T-helper 17 cell (primary cell): ENCODE measurements at regions not wholly inside any gene's neighbourhood (a gene's known extent, or its start where the extent isn't known, plus 50 kb on each side); places are given as distances from the start of the nearest gene placed in this dataset.
"Not testable (repeated sequence)": the region's sequence is repeated elsewhere in the genome, so short reads cannot be mapped to it uniquely, and the experiment has no call there.

Source experiments
- ATAC-seq: fragments of 150-1000 bp; cut with Tn5 transposase; 2 replicates; pipeline ENCODE4 v1.10.0; 2021; ENCODE audit warnings: mild to moderate bottlenecking, moderate library complexity
- DNase-seq, 3 donors: peaks; one replicate each; pipeline versions ENCODE4 v3.0.0 to v3.0.0-alpha.2; 2020 to 2021
- H3K9me3 ChIP-seq: one replicate; pipeline ENCODE4 v1.7.0; 2013; ENCODE audit warnings: low read length, mild to moderate bottlenecking; ENCODE audit not compliant: control insufficient read depth, poor library complexity, severe bottlenecking
- H3K27ac Mint-ChIP-seq: one replicate; pipeline ENCODE4 v1.8.0; 2022; ENCODE audit warnings: mild to moderate bottlenecking, moderate library complexity, mixed read lengths
- H3K27me3 Mint-ChIP-seq: one replicate; pipeline ENCODE4 v1.8.0; 2022; ENCODE audit warnings: mixed read lengths
- H3K36me3 Mint-ChIP-seq: one replicate; pipeline ENCODE4 v1.8.0; 2022; ENCODE audit warnings: low read depth, mixed read lengths
- H3K4me1 Mint-ChIP-seq: one replicate; pipeline ENCODE4 v1.8.0; 2022; ENCODE audit warnings: mild to moderate bottlenecking, mixed read lengths
- H3K4me3 Mint-ChIP-seq: one replicate; pipeline ENCODE4 v1.8.0; 2022; ENCODE audit warnings: mild to moderate bottlenecking, moderate library complexity, mixed read lengths

DNA sequence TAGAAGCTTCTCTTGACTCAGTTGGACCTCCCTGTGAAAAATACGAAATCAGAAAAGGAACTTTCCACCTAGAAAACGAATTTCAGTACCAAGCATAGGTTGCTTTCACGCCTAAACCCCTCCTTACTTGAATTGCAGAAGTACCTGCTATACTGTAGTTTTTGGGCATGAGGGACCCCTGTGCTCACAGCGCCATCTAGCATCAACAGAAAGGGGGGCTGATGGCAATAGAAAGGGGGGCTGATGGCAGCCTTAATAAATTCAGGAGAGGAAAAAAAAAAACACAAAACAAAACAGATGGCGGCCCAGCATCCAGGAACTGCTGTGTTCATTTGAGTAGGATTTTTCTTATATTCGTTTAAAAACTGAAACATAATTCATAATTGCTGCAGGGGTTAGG, 96.7 kb downstream of the NPAP1 start:
- ATAC-seq (no peak), DNase-seq (no peak)
- H3K27ac Mint-ChIP-seq, result no peak overlapping the region
- H3K36me3 Mint-ChIP-seq, result no peaks in the 10 kb centered on the region
- no peaks in the 10 kb centered on the region for H3K4me1 Mint-ChIP-seq
- no peaks in the 10 kb centered on the region for H3K9me3 ChIP-seq
- H3K27me3 Mint-ChIP-seq, result no peaks in the 10 kb centered on the region
- H3K4me3 Mint-ChIP-seq, result no peak overlapping the region

DNA sequence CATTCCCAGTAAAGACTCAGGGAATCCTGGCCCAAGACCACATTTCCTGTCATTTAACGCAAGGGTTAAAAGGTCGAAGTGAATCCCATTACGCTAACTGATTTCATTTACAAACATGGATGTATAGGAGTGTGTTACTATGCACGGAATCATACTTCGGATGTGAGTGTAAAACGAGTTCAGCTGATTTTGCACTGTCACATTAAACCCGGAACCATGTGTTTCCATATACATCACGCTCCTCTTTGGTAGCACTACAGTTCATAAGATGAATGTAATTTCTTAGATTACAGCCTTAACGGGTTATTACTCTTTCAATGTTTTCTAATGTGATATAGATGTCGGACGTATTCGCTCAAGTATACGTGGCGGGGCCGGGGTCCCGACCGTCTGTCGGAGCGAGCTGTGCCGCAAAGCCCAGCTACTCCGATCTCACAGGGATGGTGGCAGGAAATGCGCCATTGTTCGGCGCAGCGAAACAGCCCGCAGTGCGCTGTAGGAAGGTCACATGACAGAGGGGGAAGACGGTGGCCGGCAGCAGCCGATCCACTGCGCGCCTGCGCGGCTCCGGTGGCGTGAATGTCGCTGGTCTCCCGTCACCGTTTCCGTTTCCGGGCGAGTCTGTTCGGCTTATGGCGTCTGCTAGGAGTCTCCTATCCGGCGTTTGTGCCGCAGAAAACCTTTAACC, 97.3 kb downstream of the NPAP1 start:
- H3K9me3 ChIP-seq, result no peaks in the 10 kb centered on the region
- Mint-ChIP-seq H3K27me3 (no peaks in the 10 kb centered on the region), H3K36me3 (no peaks in the 10 kb centered on the region), H3K27ac (peak overlapping the region; percentile 9), H3K4me1 (no peaks in the 10 kb centered on the region), H3K4me3 (peak overlapping the region; percentile 31)
- peak; percentile 85 for ATAC-seq
- peak; percentile 19 to 39 (median 35) for DNase-seq

DNA sequence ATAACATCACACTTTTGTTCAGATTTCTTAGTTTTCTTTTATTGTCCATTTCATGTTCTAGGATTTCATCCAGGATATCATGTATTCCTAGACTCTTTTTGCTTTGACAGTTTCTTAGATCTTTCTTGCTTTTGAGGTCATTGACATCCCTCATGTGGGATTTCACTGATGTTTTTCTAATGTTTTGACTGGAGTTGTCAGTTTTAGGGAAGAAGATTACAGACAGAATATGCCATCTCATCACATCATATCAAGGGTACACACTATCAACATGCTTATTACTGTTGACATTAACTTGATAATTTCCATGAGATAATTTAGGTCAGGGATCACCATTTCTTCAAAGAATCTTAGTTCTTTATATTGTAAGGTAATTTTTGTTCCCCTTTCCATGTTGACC, 101.7 kb downstream of the NPAP1 start:
- no peak for ATAC-seq
- Mint-ChIP-seq H3K27me3 (no peaks in the 10 kb centered on the region), H3K36me3 (no peaks in the 10 kb centered on the region), H3K27ac (no peak overlapping the region), H3K4me3 (no peak overlapping the region), H3K4me1 (no peaks in the 10 kb centered on the region)
- DNase-seq, result no peak
- H3K9me3 ChIP-seq, result peaks cover 4% of the 10 kb centered on the region

DNA sequence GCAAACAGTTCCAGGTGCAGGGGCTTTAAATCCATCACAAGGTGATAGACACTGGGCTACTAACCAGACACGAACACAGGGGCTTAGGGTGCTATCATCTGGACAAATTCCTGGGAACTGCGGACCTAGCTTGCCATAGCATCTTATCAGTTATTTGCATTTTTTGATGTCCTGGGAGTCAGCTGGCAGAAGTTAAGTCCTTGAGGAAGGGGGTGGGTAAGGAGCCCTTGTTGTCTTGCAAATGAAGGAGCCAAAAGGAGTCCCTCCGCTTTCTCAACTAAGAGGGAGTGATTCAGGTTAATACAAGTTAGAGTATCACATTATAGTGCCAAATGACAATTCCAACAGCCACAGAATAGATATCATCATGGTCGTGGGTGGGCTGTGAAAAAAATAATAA, 108.9 kb downstream of the NPAP1 start:
- Mint-ChIP-seq H3K36me3 (no peaks in the 10 kb centered on the region), H3K4me1 (no peaks in the 10 kb centered on the region), H3K27me3 (no peaks in the 10 kb centered on the region), H3K4me3 (no peak overlapping the region), H3K27ac (no peak overlapping the region)
- peaks cover under 1% of the 10 kb centered on the region for H3K9me3 ChIP-seq
- DNase-seq, result no peak
- ATAC-seq, result no peak

DNA sequence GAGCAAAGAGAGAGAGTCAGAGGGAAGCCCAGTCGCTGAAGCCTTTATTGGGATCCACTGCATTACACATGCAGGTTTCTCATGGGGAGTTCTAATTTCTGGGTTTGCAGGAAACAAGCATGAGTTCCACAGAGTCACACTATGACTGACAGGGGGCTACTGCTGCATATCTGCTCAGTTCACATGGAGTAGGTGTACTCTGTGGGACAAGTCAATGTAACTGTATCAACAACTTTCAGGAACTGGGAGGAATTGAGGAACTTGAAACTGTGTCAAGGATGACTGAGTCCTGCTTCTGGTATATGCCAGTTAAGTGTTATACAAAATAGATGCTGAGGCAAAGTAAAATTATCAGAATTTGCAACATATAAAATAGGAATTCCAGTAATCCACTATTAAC, 110.8 kb downstream of the NPAP1 start:
- H3K27ac Mint-ChIP-seq, result no peak overlapping the region
- no peaks in the 10 kb centered on the region for H3K9me3 ChIP-seq
- no peaks in the 10 kb centered on the region for H3K4me1 Mint-ChIP-seq
- DNase-seq, result no peak
- ATAC-seq, result no peak
- H3K36me3 Mint-ChIP-seq, result no peaks in the 10 kb centered on the region
- H3K27me3 Mint-ChIP-seq, result no peaks in the 10 kb centered on the region
- H3K4me3 Mint-ChIP-seq, result no peak overlapping the region

DNA sequence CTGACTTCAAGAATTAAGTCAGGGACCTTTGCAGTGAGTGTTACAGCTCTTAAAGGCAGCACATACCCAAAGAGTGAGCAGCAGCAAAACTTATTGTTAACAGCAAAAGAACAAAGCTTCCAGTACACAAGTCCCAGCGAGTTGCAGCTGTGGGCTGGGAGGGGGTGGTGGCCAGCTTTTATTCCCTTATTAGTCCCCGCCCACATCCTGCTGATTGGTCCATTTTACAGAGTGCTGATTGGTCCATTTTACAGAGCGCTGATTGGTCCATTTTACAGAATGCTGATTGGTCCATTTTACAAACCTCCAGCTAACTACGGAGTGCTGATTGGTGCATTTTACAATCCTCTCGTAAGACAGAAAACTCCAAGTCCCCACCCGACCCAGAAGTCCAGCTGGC, 127.0 kb downstream of the NPAP1 start:
- not testable (repeated sequence) for H3K9me3 ChIP-seq, ATAC-seq, H3K27ac Mint-ChIP-seq, H3K4me3 Mint-ChIP-seq, DNase-seq, H3K4me1 Mint-ChIP-seq, H3K27me3 Mint-ChIP-seq, H3K36me3 Mint-ChIP-seq

DNA sequence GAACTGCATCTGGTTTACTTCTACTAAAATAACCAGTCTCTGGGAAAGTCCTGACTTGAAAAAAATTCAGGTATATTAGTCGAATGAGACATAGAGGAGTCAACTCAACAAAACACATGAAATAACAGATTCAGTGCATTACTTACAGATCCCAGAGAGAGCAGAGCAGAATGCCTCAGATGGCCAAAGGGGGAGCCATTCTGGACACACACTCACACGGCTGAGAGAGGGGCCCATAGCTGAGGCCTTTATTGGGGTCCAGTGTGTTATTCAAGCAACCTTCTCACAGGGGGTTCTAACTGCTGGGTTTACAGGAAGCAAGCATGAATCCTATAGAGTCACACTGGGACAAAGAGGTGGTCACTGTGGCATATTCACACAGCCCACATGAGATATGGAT, 135.1 kb upstream of the SNRPN start:
- H3K9me3 ChIP-seq, result no peaks in the 10 kb centered on the region
- no peaks in the 10 kb centered on the region for H3K27me3 Mint-ChIP-seq
- no peak overlapping the region for H3K4me3 Mint-ChIP-seq
- no peak overlapping the region for H3K27ac Mint-ChIP-seq
- DNase-seq, result no peak
- no peaks in the 10 kb centered on the region for H3K4me1 Mint-ChIP-seq
- no peak for ATAC-seq
- no peaks in the 10 kb centered on the region for H3K36me3 Mint-ChIP-seq

DNA sequence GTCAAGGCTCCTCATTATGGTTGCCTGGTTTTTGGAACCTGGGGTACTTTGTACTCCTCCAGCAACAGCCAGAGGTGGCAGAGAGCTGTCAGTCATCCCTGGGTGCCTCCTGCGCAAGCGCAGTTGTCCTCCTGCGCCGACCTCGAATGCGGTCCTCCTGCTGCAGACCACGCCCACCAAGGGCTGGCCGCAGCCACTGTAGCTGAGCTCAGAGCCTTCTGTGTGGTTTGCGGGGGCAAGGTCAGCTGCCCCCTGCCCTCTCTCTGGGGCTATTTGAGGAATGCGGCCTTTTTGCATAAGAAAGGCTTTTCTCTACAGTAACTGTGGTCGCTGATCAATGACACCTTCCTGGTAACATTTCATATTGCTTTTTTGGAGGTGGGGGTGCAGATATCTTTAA, 131.3 kb upstream of the SNRPN start:
- H3K27ac Mint-ChIP-seq, result no peak overlapping the region
- no peaks in the 10 kb centered on the region for H3K4me1 Mint-ChIP-seq
- H3K27me3 Mint-ChIP-seq, result no peaks in the 10 kb centered on the region
- no peak overlapping the region for H3K4me3 Mint-ChIP-seq
- DNase-seq, result no peak
- H3K9me3 ChIP-seq, result no peaks in the 10 kb centered on the region
- H3K36me3 Mint-ChIP-seq, result no peaks in the 10 kb centered on the region
- ATAC-seq, result no peak

DNA sequence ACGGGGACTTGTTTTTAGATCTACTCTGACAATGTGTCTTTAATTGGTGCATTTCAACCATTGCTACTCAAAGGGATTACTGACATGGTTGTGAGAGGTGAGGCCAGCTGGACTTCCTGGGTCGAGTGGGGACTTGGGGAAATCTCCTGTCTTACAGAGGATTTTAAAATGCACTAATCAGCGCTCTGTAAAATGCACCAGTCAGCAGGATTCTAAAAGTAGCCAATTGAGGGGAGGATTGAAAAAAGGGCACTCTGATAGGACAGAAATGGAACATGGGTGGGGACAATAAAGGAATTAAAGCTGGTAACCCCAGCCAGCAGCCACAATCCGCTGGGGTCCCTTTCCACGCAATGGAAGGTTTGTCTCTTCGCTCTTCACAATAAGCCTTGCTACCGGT, 122.5 kb upstream of the SNRPN start:
- no peak for ATAC-seq
- Mint-ChIP-seq H3K4me1 (no peaks in the 10 kb centered on the region), H3K36me3 (no peaks in the 10 kb centered on the region), H3K27ac (no peak overlapping the region), H3K4me3 (no peak overlapping the region), H3K27me3 (no peaks in the 10 kb centered on the region)
- no peaks in the 10 kb centered on the region for H3K9me3 ChIP-seq
- DNase-seq, result no peak

DNA sequence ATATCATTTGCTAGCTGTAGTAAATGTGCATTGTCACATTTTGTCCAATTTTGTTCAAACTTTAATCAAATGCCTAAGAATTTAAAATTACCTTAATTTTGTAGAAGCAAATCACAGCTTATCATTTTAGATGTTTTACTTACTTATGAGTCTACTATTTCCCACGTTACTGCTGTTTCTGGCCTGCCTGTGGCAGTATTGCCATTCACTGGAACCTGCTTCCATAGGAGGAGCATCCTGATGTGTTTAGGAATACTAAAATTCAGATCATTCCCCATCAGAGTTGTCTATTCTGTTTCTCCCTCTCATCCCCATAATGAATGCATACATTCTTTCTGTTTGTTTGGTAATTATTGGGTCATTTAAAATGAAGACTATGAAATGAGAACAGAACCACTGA, 119.5 kb upstream of the SNRPN start:
- no peaks in the 10 kb centered on the region for H3K9me3 ChIP-seq

DNA sequence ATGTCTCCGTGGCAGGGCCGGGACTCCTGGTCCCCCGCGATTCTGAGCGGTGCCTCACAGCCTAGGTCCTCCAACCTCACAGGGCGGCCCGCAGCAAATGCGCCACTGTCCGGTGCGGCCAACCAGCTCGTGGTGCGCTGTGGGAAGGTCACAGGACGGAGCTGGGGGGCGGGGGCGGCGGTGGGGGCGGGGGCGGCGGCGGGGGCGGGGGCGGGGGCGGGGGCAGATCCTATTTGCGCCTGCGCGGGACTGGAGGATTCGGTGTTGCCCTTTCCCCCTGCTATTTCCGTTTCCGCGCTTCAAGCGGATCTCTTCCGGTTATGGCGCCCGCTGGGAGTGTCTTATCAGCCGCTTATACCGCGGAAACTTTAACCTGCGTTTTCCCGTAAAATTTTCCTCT, 106.7 kb upstream of the SNRPN start:
- Mint-ChIP-seq H3K36me3 (no peaks in the 10 kb centered on the region), H3K4me1 (no peaks in the 10 kb centered on the region), H3K27ac (no peak overlapping the region), H3K4me3 (peak overlapping the region; percentile 32), H3K27me3 (no peaks in the 10 kb centered on the region)
- ATAC-seq, result no peak
- no peaks in the 10 kb centered on the region for H3K9me3 ChIP-seq
- DNase-seq, result no peak

More for the DNA sequence above, 119.5 kb upstream of the SNRPN start:
- Mint-ChIP-seq H3K27me3 (no peaks in the 10 kb centered on the region), H3K36me3 (no peaks in the 10 kb centered on the region), H3K4me1 (no peaks in the 10 kb centered on the region), H3K4me3 (no peak overlapping the region), H3K27ac (no peak overlapping the region)
- DNase-seq, result no peak
- no peak for ATAC-seq

DNA sequence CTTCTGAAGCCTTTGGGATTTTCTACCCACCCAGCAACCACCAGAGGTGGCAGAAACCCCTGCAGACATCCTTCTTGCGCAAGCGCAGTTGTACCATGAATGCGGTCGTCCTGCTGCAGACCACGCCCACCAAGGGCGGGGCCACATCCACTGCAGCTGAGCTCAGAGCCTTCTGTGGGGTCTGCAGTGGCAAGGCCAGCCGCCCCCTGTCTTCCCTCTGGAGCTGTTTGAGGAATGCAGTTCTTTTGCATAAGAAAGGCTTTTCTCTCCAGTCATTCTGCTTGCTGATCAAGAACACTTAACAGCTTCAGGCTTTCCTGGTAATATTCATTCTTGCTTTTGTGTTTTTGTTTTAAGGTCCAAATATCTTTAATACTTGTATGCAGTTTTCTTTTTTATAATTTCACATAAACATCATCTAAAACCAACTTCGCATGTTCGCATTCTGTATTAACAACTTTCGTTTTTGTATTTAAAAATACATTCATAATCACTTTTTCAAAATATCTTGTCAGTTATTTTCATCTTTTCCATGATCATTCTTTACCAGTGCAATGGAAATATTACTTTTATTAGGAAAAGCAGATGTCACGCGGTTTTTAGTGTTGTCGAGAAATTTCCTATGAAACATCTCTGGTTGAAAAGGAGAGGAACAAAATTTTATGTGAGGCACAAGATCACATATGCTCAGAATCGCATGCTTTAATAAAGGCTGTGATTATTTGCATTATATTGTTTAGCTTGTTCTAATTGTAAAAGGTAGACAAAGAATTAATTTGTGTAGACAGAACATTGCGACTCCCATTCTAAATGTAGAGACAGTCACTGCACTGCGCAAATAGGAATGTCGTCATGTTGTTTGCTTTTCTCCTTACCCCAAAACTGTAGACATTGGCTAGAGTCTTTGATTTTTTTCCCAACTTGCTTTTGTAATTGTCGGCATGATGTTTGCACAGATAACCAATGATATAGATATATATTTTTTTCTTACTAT, 98.1 kb upstream of the SNRPN start:
- no peaks in the 10 kb centered on the region for H3K36me3 Mint-ChIP-seq
- H3K4me3 Mint-ChIP-seq, result no peak overlapping the region
- DNase-seq, result no peak
- H3K9me3 ChIP-seq, result no peaks in the 10 kb centered on the region
- H3K27me3 Mint-ChIP-seq, result peaks cover 9% of the 10 kb centered on the region
- H3K4me1 Mint-ChIP-seq, result no peaks in the 10 kb centered on the region
- ATAC-seq, result no peak
- H3K27ac Mint-ChIP-seq, result no peak overlapping the region

DNA sequence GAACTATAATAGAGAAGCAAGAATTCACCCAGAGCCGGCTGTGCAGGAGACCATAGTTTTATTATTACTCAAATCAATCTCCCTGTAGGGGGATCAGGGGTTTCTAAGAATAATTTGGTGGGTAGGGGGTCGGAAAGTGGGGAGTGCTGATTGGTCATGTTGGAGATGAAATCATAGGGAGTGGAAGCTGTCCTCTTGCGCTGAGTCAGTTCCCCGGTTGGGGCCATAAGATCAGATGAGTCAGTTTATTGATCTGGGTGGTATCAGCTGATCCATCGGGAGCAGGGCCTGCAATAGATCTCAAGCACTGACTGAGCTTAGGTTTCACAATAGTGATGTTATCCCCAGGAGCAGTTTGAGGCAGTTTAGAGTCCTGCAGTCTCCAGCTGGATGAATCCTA, 97.0 kb upstream of the SNRPN start:
- Mint-ChIP-seq H3K27ac (no peak overlapping the region), H3K4me1 (no peaks in the 10 kb centered on the region), H3K27me3 (peaks cover 9% of the 10 kb centered on the region), H3K4me3 (no peak overlapping the region), H3K36me3 (no peaks in the 10 kb centered on the region)
- H3K9me3 ChIP-seq, result no peaks in the 10 kb centered on the region
- ATAC-seq (no peak), DNase-seq (no peak)

DNA sequence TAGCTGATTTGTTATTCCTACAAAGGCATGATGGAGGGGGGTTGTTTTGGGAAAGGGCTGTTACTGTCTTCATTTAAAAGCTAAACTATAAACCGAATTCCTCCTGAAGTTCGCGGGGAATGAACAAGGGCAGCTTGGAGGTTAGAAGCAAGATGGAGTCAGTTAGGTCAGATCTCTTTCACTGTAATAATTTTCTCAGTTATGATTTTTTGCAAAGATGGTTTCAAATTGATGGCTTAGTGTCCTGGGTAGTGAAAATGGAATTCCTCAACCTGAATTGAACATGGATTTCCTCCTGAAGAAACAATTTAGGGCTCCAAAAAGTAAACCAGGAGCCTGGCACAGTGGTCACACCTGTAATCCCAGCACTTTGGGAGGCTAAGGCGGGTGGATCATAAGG, 96.6 kb upstream of the SNRPN start:
- ATAC-seq, DNase-seq, H3K27me3 Mint-ChIP-seq, H3K4me3 Mint-ChIP-seq, H3K9me3 ChIP-seq, H3K36me3 Mint-ChIP-seq, H3K4me1 Mint-ChIP-seq, H3K27ac Mint-ChIP-seq: not testable (repeated sequence)
